ENCODE measurements at regions not wholly inside any gene's neighbourhood (a gene's known extent, or its start where the extent isn't known, plus 50 kb on each side); places are given as distances from the start of the nearest gene placed in this dataset.
"Not testable (repeated sequence)": the region's sequence is repeated elsewhere in the genome, so short reads cannot be mapped to it uniquely, and the experiment has no call there.

DNA sequence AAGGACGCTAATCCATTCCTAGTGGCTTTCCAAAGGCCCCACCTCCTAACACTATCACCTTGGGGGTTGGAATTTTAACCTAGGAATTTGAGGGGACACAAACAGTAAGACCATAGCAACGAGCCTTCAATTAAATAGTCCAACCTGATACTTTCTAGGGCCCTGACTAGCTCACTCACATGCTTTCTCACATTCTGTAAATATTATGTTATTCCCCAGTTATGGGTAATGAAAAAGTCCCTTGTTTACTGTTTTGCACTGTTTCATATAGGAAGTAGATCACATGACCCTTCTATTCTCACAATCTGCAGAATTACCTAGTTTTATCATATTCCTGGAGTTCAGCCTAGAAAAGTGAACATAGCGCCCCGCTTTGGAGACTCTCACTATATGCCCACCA, 1212.1 kb upstream of the ACVR2A start:
- DNase-seq: no peak

DNA sequence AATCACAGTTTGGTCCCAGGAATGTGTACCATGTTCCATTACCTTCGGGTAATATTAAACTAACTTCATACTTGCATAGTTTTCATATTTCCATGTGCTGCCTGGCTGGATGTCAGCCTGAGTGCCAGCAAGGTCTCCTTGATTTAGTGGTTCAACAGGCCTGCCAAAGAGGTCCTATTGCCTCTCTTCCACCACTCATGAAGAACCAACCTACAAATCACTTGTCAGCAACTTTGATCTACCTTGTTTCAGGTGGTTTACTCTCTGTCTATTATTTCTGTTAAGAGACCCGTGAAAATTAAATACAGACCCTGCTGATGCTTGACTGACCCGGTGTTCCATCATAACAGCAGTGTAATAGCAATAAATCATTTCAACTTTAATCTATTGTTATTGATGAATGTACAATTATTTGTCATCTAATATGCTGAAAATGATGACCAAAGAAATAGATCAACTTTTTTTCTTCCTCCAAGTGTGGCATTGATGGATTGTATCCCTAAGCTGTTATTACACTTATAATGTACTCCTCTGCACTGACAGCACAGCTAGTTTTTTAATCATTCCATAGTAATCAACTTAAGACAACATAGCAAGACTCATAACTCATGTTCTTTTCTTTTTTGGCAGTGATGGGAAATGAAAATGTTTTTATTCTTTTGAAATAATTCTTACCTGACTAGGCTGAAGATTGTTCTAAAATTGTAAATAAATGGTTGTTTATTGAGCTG, 1220.2 kb upstream of the ACVR2A start:
- no peak for DNase-seq

DNA sequence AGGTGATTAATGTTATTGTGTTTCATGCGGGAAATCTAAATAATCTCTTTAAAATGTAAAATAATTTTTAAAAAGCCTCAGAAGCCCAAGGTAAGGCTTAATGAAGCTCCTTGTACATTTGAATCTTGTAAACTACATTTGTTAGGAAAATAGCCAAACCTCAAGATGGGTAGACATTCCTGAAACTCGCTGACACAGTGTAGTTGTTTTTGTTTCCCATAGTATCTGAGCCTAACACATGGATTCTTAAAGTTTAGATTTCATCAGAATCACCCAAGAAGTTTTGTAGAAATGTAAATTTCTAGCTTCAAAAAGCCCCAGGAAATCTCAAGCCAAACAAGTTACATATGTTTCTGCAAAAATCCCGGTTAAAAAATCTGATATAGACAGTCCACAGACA, 1221.1 kb upstream of the ACVR2A start:
- no peak for DNase-seq

DNA sequence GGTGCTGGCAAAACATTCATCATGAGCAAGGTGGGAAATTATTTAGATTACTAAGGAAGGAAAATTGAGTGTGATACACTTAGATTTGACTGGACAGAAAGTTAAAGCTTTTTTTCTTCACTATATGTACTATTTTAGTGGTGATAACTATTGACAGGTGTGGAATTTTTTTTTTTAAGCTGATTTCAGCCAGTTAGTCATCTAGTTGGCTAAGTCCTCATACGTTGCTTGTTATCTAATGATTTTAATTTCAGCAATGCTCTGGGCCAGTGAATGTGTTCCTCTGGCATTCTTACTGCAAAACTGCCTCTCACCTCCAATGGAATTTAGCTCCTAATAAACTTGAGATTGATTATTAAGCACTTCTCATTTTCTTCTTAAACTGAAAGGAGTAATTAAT, 1223.2 kb upstream of the ACVR2A start:
- DNase-seq: no peak

DNA sequence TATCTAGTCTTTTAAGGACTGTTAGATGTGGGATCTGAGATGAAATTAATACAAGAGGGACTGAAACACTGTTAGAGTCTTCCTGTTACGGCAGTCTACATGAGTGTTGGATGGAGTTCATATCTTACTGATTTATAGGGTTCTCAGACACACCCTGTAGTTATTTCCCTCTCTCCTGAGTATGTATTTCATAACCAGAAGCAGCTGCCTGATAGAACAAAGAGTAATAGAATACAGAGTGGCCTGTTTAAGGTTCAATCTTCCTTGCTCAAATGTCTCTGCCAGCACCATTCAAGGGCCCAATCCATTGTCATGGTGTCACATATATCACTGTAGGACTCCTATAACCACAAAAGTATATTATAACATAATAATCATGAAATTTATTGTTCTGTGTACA, 1229.1 kb upstream of the ACVR2A start:
- no peak for DNase-seq

DNA sequence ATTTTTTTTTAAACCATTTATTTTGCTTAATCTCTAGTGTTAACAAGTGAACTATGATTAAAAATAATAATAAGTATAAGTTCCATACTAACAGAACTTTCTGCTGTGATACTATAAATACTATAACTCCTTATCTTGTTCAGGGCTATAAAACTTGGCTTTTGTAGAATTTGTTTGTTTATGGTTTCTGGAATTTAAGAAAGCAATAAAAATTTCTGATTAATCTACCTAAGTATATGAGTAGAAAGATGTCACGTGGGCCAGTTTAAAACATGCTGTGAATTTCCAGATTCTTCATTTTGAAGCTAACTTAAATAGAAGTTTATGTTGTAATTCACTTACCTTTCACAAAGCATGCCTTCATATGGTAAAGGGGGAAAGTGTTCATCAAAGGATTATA, 1236.3 kb upstream of the ACVR2A start:
- no peak for DNase-seq

DNA sequence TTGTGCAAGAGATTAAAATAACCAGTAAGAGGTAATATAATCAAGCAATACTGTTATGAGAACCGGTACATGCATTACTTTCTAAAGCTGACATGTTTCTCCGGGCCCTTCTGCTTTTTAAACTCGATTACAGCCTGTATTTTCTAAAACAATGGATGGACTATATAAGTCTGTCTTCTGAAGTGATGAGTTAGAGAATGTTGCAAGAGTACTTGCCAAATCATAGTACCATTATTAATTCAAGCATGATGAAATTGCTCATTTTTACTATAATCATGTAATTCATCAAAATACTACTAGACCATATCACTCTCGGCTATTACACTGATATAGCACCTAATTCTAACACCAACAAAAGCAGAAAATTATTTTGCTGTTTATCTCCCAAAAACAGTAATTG, 1240.3 kb upstream of the ACVR2A start:
- DNase-seq: no peak

DNA sequence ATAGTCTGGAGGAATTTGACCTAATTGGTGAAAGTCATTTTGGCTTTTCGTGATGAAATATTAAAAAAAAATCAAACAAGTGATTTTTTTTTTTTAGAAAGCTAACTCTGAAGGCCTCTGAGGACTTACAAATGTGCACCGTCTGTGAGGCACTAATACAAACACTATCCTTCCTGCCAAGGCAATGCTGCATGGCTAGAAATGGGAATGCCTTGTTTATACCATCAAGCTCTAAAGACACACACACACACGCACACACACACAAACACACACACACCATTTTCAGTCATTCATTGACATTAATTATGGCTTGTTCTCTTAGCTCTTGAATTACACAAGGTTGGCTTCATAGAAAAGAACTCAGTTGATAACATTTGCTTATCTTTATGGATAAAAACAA, 1242.0 kb upstream of the ACVR2A start:
- DNase-seq: no peak

DNA sequence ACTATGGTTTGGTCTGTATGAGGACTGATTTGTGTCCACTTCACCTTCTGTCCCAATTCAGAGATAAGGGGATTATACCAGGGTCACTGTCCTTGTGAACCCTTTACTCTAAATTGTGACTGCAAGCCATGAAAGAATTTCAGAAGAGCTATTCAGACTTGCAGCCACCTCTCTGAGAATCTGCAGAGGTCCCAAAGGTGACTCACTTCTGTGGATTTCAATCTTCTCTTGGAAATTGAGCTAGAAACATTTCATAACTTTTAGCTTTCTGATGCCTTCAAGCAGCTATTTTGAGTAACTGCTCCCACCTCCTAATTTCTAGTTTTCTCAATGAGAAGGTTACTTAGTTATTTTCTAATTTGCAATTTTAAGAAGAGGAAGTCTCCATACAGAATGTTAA, 1242.4 kb upstream of the ACVR2A start:
- DNase-seq: no peak

DNA sequence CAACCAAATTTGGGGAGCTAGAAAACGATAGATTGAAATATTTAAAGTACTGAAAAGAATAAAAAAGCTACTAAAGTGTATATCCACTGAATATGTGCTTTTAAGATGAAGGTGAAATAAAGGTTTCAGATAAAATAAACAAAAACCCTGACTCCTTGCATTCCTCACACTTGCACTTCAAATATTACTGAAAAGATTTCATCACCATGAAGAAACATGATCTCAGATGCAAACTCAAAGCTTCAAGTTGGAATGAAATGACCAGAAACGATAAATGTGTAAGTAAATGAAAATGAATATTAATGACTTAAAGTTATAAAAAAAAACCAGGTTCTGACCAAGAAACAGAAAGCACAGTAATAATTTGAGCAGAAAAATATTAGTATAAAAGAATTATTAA, 1246.0 kb upstream of the ACVR2A start:
- DNase-seq: no peak

DNA sequence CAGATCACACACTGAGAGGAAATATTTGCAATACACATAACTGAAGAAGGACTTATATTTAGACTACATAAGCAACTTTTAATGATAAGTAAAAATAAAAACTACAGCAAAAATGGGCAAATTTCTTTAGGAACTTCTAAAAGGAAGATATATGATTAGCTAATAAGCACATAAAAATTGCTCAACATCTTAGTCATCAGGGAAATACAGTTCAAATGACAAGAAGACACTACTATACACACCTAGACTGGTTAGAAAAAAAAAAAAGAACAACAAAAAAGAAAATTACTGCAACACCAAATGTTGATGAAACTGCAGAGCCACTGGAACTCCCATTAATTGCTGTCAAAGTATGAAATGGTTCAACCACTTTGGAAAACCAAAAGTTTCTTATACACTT, 1247.5 kb upstream of the ACVR2A start:
- no peak for DNase-seq

DNA sequence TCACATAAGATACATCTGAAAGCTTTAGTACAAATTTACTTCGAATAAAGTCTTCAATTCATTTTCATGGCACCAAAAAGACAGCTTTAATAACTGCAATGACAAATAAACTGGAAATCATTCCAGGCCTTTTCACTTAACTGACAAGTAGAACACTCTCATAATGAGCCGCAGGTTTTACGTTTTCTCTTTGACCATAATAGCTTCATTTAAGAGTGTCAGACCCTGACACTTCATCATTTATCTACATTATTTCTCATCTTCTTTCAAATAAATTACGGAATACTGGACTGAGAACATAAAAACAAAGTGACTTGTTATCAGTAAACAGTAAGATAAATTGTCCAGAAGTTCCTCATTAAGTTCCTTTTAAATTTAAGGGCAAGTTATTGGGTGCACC, 1252.9 kb upstream of the ACVR2A start:
- DNase-seq: no peak

DNA sequence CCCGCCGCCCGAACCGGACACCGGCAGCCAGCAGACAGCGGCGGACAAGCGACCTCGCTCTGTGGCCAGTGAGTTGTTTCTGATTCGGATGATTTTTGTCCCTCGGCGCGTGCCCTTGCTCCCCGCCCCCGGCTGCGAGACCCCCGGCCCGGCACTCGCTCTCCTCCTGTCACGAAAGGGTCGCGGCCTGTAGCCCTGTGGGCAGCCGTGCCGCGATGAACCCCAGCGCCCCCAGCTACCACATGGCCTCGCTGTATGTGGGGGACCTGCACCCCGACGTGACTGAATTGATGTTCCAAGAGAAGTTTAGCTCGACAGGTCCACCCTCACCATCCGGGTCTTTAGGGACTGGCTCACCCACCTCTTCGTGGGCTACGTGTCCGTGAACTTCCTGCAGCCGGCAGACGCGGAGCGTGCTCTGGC, 1257.5 kb upstream of the ACVR2A start:
- DNase-seq: no peak

DNA sequence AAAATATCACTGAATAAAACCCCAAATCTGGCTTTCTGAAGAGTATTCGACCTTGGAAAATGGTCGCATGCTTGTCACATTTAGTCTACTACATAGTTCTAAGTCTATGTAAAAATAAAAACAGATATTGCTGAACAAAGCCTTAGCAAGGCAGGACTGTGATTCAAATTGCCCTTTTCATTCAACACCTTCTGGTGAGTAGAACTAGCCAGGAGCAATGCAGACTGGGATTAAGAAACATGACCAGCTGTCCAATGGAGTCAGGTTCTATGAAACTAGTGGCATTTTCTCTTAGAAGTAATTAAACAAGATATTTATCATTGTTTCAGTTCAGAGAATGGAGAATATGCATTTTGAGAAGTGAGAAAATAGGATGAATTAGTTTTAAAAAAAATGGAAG, 1260.5 kb upstream of the ACVR2A start:
- DNase-seq: no peak

DNA sequence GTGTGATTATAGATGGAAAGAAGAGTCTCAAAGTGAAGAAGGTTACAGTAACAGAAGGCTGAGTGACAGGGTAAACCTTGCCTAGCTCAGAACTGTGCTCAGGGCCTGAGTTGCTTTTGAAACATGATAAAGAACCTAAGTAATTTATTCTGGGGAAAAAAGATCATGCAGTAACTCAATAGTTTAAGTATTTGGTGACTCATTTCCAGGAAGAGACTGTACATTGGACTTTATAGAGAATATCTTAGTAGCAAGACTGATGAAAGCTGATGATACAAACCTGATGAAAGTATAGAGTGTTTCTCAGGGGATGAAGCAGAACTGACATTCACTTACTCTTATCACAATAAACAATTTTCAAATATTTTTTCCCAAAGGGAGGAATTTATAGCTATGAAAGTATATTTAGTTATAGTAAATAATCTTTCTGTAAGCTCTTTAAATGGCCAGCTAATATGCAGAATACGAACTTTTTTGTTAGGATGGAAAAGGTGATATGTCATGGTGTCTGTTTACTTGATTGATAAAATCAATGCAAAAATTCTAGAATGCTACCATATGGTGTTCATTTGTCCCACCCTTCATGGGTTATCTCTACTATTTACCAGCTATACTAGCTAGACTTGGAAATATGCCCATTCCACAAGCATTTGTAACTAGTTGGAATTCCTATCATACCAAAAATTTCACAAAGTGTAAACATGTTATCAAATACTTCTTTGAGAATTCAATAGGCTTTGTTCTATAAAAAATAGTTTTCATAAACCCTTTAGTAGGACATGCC, 1265.5 kb upstream of the ACVR2A start:
- no peak for DNase-seq

DNA sequence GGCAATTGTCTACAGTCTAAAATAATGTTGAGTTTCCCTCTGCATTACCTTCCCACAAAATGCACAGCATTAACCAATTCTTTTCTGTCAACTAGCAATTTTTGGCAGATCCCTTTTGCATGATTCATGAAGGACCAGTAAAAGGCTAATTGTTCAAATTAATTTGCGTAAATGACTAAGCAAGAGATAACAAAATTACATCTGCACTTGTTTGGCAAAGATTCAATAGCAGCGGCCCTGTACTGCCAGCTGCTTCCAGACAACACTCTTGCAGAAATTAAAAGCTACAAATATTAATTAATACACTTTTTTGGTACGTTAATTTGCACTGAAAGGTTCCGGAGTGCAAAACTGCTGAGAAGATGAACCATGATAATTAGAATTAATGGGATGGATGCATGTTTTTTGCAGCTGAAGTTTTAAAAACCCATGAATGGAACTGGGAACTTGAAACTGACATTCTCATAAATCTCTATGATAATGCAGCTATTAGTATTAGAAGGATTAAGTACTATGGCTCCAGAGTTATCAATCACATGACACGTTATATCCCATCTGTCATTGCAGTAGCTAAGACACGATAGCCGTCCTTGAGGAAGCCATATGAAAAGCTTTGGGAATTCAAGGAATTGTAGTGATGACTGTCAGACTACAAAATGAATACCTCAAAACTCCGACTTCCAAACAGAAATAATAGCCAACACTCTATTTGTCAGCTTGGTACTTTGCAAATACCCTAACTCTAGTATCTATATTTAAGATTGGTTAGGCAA, 1268.3 kb upstream of the ACVR2A start:
- no peak for DNase-seq

DNA sequence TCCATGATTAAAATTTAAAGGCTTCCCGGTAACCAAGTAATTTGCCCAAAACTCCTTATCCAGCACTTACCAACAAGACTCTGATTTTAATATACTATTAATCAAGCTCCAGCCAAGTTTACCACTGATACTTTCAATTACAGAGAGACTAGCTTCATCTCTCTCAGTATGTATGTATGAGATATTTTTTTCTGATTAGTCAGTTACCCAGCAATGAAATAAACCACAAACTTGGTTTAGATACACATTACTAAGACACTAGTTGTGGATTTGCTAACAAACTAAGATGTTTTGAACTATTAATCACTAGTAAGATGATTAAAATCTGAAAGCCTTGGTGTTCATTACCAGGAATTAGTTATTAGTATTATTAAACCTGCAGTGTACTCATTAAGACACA, 1272.2 kb upstream of the ACVR2A start:
- DNase-seq: no peak

DNA sequence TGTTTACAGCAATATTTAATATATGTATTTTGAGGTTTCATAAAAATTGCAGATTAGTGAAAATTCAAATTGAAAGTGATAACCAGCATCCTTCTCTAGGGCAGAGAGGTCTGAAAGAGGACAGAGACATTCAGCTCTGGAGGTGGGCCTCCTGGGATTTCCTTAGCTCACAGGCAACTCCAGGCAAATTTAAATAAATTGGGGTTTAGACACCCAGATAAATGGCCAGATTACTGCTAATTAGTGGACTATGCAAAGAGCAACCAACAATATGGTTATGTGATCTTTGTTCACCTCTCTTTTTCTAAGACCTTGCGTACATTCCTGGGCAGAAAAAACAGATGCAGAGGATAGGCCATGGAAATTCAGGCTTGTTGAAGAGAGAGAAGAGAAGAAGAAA, 1282.8 kb upstream of the ACVR2A start:
- DNase-seq: no peak

DNA sequence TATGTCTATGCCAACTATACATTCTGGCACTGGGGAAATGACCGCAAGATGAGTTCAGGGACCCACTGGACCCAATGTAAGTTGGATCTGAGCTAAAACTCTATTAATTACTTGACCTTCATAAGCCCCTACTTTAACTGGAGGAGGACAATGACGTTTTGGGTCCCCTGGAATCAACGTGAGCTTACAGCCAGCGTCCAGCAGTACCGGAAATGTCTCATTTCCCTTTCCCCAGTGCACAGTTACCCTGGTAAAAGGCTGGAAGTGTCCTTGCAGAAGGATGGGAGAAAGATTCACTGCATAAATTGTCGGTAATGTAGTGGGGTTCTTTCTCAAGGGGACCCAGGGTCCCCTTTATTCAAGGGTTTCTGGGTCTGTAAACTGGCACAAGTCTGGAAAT, 1297.6 kb upstream of the ACVR2A start:
- no peak for DNase-seq

DNA sequence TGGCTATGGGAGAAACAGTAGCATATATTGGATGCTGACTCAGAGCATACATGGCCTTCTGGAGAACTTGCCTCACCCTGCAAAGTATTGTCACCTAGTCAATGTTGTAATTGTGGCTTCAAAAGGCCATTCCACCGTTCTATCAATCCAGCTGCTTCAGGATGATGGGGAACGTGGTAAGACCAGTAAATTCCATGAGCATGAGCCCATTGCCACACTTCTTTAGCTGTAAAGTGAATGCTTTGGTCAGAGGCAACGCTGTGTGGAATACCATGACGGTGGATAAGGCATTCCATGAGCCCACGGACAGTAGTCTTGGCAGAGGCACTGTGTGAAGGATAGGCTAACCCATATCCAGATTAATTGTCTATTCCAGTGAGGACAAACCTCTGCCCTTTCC, 1300.1 kb upstream of the ACVR2A start:
- DNase-seq: no peak

DNA sequence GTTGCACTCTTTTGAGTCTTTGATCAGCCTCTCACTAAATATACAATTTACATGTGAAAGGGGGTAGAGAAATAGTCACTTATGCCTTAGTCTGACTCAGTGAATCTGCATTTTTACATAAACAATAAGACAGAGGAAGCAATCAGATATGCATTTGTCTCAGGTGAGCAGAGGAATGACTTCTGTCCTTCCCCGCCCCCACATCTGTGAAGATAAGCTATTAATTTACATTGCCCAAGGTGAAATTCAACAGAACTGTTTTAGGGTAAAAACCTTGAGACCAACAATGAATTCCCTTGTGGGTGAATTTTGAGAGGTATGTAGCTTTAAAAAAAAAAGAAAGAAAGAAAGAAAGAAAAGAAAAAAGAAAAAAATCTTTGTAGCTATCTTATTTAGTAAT, 1302.9 kb upstream of the ACVR2A start:
- no peak for DNase-seq

DNA sequence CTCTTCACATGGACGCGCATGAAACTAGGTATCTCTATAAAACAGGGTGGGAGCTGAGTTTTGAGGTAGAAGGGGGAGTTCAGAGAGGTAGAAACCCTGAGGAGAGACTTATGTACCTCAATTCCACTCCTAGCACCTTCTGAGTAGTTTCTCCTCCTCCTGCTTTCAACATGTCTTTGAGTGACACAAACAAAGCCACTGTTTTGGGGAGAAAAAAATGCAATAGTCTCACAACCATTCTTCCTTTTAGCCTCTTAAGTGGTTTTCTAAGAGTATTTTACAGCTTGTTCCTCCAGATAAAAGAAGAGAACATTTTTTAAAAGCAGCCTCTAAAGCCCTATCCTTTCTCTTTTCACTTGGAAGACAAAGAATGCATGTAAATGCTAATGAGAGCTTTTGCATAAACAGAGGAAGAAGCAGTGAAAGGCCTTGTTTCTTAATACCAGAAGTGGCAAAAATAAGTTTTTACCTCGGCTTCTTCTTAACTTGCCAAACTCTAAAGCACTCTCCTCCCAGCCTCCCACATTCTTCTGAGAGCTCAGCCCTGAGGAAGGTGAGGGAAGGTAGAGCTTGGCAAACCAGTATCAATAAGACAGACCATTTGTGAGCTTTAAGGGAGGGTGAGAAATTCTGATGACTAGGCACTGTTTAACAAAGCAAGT, 1304.4 kb upstream of the ACVR2A start:
- DNase-seq: no peak

DNA sequence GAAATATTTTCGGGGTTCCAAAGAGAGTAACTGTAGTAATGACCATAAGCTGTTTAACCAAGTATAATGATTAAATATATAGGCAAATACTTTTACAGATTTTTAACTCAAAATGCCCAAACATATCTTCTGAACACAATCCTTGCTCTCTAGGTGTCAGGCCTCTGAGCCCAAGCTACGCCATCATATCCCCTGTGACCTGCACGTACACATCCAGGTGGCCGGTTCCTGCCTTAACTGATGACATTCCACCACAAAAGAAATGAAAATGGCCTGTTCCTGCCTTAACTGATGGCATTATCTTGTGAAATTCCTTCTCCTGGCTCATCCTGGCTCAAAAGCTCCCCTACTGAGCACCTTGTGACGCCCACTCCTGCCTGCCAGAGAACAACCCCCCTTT, 1305.1 kb upstream of the ACVR2A start:
- not testable (repeated sequence) for DNase-seq
